ENCODE measurements at regions not wholly inside any gene's neighbourhood (a gene's known extent, or its start where the extent isn't known, plus 50 kb on each side); places are given as distances from the start of the nearest gene placed in this dataset.

DNA sequence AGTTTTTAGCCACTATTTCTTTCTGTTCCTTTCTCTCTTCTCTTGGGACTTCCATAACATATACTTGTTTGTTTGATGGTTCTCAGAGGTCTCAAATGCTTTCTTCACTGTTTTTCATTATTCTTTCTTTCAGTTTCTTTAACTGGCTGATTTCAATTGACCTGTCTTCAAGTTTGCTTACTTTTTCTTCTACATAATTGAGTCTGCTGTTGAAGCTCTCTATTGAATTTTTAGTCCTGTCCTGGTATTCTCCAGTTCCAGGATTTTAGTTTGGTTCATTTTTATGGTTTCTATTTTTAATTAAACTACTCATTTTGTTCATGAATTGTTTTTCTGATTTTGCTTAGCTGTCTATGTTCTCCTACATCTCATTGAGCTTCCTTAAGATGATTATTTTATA is 1305.3 kb upstream of the CELF2 start:
- Mint-ChIP-seq H3K4me3 (no peak overlapping the region), H3K9me3 (peaks cover 30% of the 10 kb centered on the region), H3K4me1 (no peaks in the 10 kb centered on the region), H3K36me3 (no peaks in the 10 kb centered on the region), H3K27ac (no peak overlapping the region)
- DNase-seq (ENCODE audit: low spot score in 2 of 2) (no peak), ATAC-seq (no peak)

DNA sequence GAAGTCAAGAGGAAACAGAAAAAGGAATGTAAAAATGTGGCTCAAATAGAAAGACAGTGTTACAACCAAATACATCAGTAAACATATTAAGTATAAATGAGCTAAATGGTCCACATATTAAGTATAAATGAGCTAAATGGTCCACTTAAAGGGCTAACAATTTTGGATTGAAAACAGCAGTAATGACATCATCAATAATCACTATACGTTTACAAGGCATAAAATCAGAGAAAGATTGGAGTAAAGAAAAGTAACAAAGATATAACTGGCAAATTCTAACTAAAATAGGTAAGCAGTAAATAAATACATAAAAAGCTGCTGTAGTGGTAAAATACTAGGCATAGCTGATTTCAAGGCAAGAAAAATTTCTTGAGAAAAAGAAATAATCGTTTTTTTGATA is 1298.4 kb upstream of the CELF2 start:
- Mint-ChIP-seq H3K36me3 (no peaks in the 10 kb centered on the region), H3K27ac (no peak overlapping the region), H3K4me3 (no peak overlapping the region), H3K4me1 (no peaks in the 10 kb centered on the region), H3K9me3 (peaks cover 19% of the 10 kb centered on the region)
- no peak for ATAC-seq
- DNase-seq (ENCODE audit: low spot score in 2 of 2) = no peak

DNA sequence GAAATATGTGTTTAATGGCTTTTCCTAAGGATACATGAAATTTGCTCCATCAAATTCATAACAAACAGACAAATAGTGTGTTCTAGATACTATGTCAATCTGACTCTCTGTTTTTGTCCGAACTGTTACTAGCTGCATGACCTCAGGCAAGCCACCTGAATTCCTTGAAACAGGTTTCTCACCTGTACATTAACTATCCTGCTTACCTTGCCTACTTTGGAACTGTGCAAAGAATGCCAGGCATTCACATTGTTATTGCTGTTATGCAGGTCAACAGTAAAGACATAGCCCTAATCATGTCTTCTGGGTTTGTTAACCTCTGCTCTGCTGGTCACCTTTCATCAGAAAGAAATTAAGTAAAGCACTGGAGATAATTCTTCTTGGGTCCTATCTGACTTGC is 1283.9 kb upstream of the CELF2 start:
- DNase-seq (ENCODE audit: low spot score in 2 of 2) (no peak), ATAC-seq (no peak)
- Mint-ChIP-seq H3K36me3 (no peaks in the 10 kb centered on the region), H3K27ac (no peak overlapping the region), H3K9me3 (peaks cover 7% of the 10 kb centered on the region), H3K4me1 (no peaks in the 10 kb centered on the region), H3K4me3 (no peak overlapping the region)

DNA sequence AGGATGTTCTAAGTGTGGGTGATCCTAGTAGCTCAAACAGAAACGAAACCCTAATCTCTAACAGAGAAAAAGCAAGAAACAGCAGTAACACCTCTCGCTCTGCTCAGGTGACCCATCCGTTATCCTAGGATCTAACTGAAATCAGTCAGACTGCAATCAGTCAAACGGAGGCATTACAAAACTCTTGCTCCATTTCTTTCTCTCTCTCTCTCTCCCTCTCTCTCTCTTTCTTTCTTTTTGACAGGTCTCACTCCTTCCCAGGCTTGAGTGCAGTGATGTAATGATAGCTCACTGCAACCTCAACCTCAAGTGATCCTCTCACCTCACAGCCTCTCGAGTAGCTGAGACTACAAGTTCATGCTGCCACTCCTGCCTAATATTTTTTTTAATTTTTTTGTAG is 1283.5 kb upstream of the CELF2 start:
- Mint-ChIP-seq H3K4me3 (no peak overlapping the region), H3K9me3 (peaks cover 7% of the 10 kb centered on the region), H3K36me3 (no peaks in the 10 kb centered on the region), H3K4me1 (no peaks in the 10 kb centered on the region), H3K27ac (no peak overlapping the region)
- ATAC-seq (no peak), DNase-seq (ENCODE audit: low spot score in 2 of 2) (no peak)

DNA sequence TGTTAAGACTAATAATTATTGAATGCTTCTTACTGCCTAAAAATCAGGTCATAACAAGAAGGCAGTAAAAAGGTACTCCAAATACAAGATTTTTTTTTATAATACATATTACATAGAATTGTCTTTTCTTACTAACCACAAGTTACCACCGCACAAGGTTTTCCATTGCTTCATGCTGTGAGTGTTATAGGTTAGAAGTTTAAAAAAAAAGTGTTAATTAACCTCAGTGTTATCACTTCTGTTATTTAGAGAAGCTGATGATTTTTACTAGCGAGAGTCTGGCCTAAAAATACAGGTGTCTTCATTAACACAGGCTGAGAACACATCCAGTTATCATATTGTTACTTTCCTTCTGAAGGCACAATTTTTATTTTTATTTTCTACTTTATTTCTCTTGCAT is 1281.9 kb upstream of the CELF2 start:
- Mint-ChIP-seq H3K4me1 (no peaks in the 10 kb centered on the region), H3K36me3 (no peaks in the 10 kb centered on the region), H3K9me3 (peaks cover 10% of the 10 kb centered on the region), H3K4me3 (no peak overlapping the region), H3K27ac (no peak overlapping the region)
- no peak for DNase-seq (ENCODE audit: low spot score in 2 of 2)
- ATAC-seq = no peak

DNA sequence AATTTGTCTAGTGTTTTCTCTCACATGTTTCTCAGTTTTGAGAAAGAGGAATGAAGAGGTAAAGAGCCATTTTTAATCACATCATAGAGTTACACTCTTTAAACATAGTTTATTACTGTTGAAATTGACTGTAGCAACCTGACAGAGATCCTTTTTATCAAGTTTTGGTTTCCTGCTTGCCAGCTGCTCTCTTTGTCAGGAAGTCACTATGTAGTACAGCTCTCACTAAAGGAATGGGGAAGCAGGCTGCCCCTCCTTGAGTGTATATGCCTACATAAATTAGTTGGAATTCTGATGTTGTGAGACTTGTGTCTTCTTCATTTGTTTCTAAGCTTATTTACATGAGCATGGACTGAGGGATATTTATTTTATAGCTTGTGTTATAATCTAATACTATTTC is 1274.0 kb upstream of the CELF2 start:
- ATAC-seq = no peak
- no peaks in the 10 kb centered on the region for H3K36me3 Mint-ChIP-seq
- DNase-seq (ENCODE audit: low spot score in 2 of 2) = no peak

DNA sequence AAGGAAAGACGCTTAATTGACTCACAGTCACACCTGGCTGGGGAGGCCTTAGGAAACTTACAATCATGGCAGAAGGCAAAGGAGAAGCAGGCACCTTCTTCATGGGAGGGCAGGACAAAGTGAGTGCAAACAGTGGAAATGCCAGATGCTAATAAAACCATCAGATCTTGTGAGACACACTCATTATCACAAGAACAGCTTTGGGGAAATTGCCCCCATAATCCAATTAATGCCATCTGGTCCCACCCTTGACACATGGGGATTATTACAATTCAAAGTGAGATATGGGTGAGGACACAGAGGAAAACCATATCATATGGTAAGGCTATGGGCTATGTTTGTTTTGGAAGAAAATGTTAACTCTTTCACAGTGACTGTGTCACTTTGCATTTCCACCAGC is 1272.5 kb upstream of the CELF2 start:
- Mint-ChIP-seq H3K27ac (no peak overlapping the region), H3K4me3 (no peak overlapping the region), H3K9me3 (peaks cover 7% of the 10 kb centered on the region), H3K4me1 (no peaks in the 10 kb centered on the region), H3K36me3 (no peaks in the 10 kb centered on the region)
- DNase-seq (ENCODE audit: low spot score in 2 of 2) = no peak
- no peak for ATAC-seq

More for the DNA sequence above, 1274.0 kb upstream of the CELF2 start:
- Mint-ChIP-seq H3K27ac (no peak overlapping the region), H3K4me1 (no peaks in the 10 kb centered on the region), H3K4me3 (no peak overlapping the region), H3K9me3 (peaks cover 7% of the 10 kb centered on the region)

DNA sequence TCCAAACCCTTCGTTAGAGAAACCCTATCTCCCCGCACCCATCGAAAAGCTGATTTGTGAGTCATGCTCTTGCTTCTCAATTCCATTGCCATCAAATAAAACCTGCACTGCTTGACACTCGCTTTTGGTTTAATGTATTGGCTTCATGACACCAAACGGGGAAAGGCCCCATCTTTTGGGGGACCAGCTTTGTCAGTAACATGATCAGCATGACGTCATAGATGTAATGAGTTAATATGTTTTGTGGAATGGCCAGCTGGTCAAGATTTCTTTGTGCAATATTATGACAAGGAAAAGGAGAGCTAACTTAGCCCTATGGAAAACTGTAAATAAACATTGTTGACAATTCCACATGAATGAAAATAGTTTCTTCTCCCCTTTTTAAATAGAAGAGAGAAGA is 1260.5 kb upstream of the CELF2 start:
- no peaks in the 10 kb centered on the region for H3K36me3 Mint-ChIP-seq
- ATAC-seq (no peak), DNase-seq (ENCODE audit: low spot score in 2 of 2) (no peak)
- no peak overlapping the region for H3K27ac Mint-ChIP-seq
- H3K4me3 Mint-ChIP-seq = no peak overlapping the region
- no peaks in the 10 kb centered on the region for H3K4me1 Mint-ChIP-seq
- H3K9me3 Mint-ChIP-seq = peaks cover 2% of the 10 kb centered on the region

DNA sequence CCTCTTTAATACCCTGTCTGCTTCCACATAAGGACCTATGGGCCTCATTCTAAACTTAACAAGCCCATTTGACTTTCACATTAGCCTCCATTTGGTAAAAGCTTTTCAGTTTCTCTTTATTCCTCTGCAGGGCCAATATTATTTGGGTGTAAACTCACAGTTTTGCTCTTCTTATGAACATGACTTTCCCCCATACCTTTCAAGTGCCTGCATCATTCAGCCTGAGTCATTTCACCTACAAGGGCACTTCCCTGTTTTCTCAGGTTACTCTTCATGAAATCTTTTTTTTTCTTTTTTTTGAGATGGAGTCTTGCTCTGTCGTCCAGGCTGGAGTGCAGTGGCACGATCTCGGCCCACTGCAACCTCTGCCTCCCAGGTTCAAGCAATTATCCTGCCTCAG is 1258.1 kb upstream of the CELF2 start:
- no peaks in the 10 kb centered on the region for H3K36me3 Mint-ChIP-seq
- H3K27ac Mint-ChIP-seq = no peak overlapping the region
- peaks cover 2% of the 10 kb centered on the region for H3K9me3 Mint-ChIP-seq
- no peak overlapping the region for H3K4me3 Mint-ChIP-seq
- DNase-seq (ENCODE audit: low spot score in 2 of 2) (no peak), ATAC-seq (no peak)
- no peaks in the 10 kb centered on the region for H3K4me1 Mint-ChIP-seq

DNA sequence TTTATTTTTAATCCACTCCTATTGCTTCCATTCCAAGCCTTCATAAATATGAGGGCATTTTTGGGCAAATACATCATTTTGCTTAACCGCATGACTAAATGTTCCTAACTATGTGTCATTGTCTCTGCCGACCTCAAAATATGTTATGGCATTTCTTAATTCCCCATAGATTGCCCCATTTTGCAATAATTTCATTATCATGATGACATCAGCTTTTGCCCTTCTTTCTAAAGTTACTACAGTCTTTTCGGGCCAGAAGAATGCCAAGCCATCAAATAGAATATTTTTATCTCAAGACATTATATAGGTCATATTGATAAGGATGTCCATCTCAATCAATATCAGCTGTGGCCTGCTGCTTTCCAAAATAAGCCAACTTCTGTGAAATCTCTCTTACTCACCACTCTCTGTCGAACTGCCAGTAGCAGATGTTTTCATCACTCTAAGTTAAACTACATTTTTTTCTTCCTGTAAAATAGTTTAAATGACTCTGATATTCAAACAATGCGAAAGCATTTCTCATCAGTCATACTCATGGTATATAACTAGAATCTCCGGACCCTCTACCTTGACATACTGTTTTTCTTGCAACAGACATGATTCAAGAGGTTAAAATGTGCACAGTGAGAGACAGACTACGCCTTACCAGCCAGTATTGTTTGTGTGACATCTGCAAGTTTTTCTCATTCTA is 1254.6 kb upstream of the CELF2 start:
- ATAC-seq (no peak), DNase-seq (ENCODE audit: low spot score in 2 of 2) (no peak)
- no peaks in the 10 kb centered on the region for H3K4me1 Mint-ChIP-seq
- no peak overlapping the region for H3K27ac Mint-ChIP-seq
- H3K4me3 Mint-ChIP-seq = no peak overlapping the region
- H3K9me3 Mint-ChIP-seq = peaks cover 2% of the 10 kb centered on the region
- H3K36me3 Mint-ChIP-seq = no peaks in the 10 kb centered on the region

DNA sequence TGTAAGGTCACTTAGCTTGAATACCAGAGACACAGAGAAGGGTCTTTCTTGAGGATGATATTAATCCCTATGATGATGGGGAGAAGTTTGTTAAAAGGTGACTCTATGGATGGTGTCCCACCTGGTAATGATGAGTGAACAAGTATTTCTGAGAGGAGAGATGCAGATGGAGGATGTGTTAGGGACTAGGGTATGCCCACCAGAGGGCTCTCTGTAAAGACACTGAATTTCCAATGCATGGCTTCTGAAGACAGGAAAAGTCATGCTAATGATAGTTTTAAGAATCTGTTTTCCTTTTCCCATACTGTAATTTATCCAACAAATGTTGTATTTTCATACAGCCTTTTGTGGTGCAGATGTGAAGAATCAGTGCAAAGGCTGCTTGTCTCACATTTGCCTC is 1250.9 kb upstream of the CELF2 start:
- no peak overlapping the region for H3K27ac Mint-ChIP-seq
- no peaks in the 10 kb centered on the region for H3K36me3 Mint-ChIP-seq
- H3K4me3 Mint-ChIP-seq = no peak overlapping the region
- ATAC-seq = no peak
- no peak for DNase-seq (ENCODE audit: low spot score in 2 of 2)
- H3K4me1 Mint-ChIP-seq = no peaks in the 10 kb centered on the region
- H3K9me3 Mint-ChIP-seq = peaks cover 8% of the 10 kb centered on the region

DNA sequence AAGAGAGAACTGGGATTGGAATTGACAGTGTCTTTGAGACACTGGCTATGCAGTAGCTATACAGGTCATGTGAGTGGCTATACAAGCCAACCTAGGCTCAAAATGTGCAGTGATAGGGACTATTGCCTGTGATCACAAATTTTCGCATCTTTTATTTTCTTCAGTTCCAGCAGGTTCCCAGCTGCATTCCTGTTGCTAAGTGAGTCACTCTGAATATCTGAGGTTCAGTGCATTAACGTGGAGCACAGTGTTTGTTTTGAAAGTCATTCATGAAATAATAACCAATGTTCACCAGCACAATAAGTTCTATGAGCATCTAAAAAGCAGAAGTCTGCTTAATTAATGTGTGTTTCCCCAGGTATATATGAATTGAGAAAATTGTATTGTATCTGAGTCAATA is 1236.0 kb upstream of the CELF2 start:
- DNase-seq (ENCODE audit: low spot score in 2 of 2) (no peak), ATAC-seq (no peak)
- Mint-ChIP-seq H3K27ac (no peak overlapping the region), H3K4me1 (no peaks in the 10 kb centered on the region), H3K36me3 (no peaks in the 10 kb centered on the region), H3K4me3 (no peak overlapping the region), H3K9me3 (no peaks in the 10 kb centered on the region)

DNA sequence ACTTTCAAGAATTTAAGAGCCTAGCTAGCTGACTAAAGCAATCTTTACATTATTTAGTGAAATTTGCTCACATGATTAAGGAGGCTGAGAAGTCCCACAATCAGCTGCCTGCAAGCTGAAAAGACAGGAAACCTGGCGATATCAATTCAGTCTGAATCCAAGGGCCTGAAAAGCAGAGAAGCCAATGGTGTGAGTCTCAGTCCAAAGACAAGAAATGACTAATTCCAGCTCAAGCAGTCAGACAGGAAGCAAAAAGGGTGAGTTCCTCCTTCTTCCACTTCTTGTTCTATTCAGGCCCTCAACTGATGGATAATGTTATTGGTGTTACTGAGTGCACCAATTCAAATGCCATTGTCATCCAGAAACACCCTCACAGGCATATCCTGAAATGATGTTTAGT is 1231.6 kb upstream of the CELF2 start:
- Mint-ChIP-seq H3K27ac (no peak overlapping the region), H3K4me3 (no peak overlapping the region), H3K4me1 (no peaks in the 10 kb centered on the region), H3K9me3 (no peaks in the 10 kb centered on the region), H3K36me3 (no peaks in the 10 kb centered on the region)
- ATAC-seq (no peak), DNase-seq (ENCODE audit: low spot score in 2 of 2) (no peak)

DNA sequence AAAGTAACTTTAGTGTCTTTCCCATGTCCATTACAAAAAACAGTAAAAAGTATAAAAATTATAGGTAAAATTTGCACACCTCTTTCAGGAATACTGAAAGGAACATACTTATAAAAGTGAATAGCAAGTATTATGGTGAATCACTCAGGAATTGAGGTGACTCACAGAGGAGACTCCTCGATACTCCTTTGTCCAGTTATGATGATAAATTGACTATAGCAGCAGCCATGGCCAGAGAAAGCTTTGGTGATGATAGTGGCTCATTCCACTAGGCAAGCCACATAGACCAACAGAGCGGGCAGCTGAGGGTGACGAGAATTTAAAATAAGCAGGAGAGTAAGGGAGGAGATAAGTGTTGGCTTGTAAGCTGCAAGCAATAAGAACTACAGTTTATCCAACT is 1231.1 kb upstream of the CELF2 start:
- Mint-ChIP-seq H3K27ac (no peak overlapping the region), H3K4me3 (no peak overlapping the region), H3K4me1 (no peaks in the 10 kb centered on the region), H3K9me3 (no peaks in the 10 kb centered on the region), H3K36me3 (no peaks in the 10 kb centered on the region)
- DNase-seq (ENCODE audit: low spot score in 2 of 2) (no peak), ATAC-seq (no peak)

DNA sequence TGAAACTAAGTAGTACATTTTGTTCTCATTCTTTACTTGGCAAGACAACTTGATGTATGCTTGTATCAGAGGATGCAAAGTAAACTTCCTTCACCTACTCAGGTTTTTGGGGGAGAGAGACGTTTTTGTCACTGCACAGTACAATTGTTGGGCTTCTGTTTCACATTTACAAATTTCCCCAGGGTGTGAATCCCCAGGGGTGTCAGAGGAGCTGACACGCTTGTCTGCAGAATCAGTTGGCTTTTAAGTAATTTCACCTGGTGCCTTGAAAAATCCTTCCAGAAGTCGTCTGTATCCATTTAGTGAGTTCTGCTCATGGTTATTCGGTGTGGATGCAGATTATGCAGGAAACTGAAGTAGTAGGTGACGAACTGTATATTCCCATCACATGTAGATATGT is 1227.7 kb upstream of the CELF2 start:
- Mint-ChIP-seq H3K4me1 (no peaks in the 10 kb centered on the region), H3K36me3 (no peaks in the 10 kb centered on the region), H3K9me3 (peaks cover 2% of the 10 kb centered on the region), H3K27ac (no peak overlapping the region), H3K4me3 (no peak overlapping the region)
- ATAC-seq (no peak), DNase-seq (ENCODE audit: low spot score in 2 of 2) (no peak)

DNA sequence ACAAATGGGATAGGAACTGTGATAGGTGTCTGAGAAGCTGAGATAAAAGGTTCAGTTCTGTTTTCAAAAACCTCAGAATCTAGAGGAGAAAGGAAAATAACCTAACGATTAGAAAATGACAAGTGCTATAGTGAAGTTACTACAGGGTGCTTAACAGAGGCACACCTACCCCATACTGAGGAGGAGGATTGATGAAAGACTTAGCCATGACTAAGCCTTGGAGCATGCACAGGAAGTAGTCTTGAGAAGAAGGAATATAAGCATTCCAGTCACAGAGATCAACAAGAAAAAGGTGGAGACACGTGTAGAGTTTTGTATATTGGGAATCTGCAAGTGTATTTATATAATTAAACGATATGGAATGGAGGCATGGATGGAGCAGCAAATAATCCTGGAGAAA is 1225.5 kb upstream of the CELF2 start:
- ATAC-seq (no peak), DNase-seq (ENCODE audit: low spot score in 2 of 2) (no peak)
- H3K4me1 Mint-ChIP-seq = no peaks in the 10 kb centered on the region
- no peak overlapping the region for H3K4me3 Mint-ChIP-seq
- no peak overlapping the region for H3K27ac Mint-ChIP-seq
- H3K36me3 Mint-ChIP-seq = no peaks in the 10 kb centered on the region
- H3K9me3 Mint-ChIP-seq = peaks cover 2% of the 10 kb centered on the region

DNA sequence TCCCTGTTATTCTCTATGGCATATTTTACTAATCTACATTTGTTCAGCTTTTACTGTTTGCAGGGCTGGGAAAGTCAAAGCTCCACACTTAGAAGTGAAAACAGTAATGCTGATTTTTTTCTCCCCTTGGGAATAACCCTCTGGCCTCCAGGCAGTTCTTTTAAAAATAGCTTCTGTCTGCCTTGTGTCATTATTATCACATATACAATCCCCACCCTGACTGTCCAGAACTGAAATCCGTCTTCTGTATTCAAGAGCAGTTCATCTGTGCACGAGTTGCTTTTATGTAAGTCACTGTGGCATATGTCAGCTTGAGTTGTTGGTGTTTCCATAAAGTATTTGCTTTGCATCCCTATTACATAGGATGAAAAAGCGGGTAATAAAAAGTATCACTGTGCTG is 1221.1 kb upstream of the CELF2 start:
- peaks cover 3% of the 10 kb centered on the region for H3K9me3 Mint-ChIP-seq
- no peak for ATAC-seq
- no peak overlapping the region for H3K27ac Mint-ChIP-seq
- no peak for DNase-seq (ENCODE audit: low spot score in 2 of 2)
- no peaks in the 10 kb centered on the region for H3K36me3 Mint-ChIP-seq
- no peak overlapping the region for H3K4me3 Mint-ChIP-seq
- no peaks in the 10 kb centered on the region for H3K4me1 Mint-ChIP-seq

Data from stimulated activated effector memory CD8-positive, alpha-beta T cell treated with anti-CD3 and anti-CD28 coated beads, Interleukin-12 subunit alpha, Interleukin-12 subunit beta, amount 100 ng/mL, for 72 hours (primary cell).